A673 (cell line): ENCODE measurements at regions not wholly inside any gene's neighbourhood (a gene's known extent, or its start where the extent isn't known, plus 50 kb on each side); places are given as distances from the start of the nearest gene placed in this dataset.

Source experiments
- BruUV-seq: library from RNA; stranded (reverse); fragments of 400-500 nt; replicated peaks from 2 replicates; lab custom pipeline; 2021; lab: Mats Ljungman, UMichigan
- CTCF ChIA-PET: fragments of 300-600 bp; sonication (Branson Sonifier 250); formaldehyde crosslinking; loops from one replicate; lab custom pipeline; 2022; ENCODE audit warnings: antibody characterized with exemption; lab: Charles Lee
- POLR2A ChIA-PET: fragments of 300-600 bp; sonication (Branson Sonifier 250); formaldehyde crosslinking; loops from one replicate; lab custom pipeline; 2022; ENCODE audit warnings: antibody characterized with exemption; ENCODE audit not compliant: low non-redundant PET; lab: Charles Lee
- DNase-seq: peaks from one replicate; pipeline ENCODE4 v3.0.0-alpha.2; 2015; ENCODE audit warnings: low spot score
- H3K27ac ChIP-seq: fragments of 200-600 bp; sonication (generic); 2 replicates; pipeline ENCODE4 v1.5.1; 2016; ENCODE audit warnings: mixed run types, low read depth, mild to moderate bottlenecking, mixed read lengths, antibody characterized with exemption, low read length; ENCODE audit not compliant: poor library complexity, severe bottlenecking
- H3K27me3 ChIP-seq: fragments of 200-600 bp; sonication (generic); replicated peaks from 2 replicates; pipeline ENCODE4 v1.6.1; 2017; ENCODE audit warnings: mixed run types, low read depth, mild to moderate bottlenecking, mixed read lengths, antibody characterized with exemption, low read length; ENCODE audit not compliant: insufficient read depth, poor library complexity
- H3K36me3 ChIP-seq: fragments of 200-600 bp; sonication (generic); 2 replicates; pipeline ENCODE4 v1.6.1; 2016; ENCODE audit warnings: mixed run types, mild to moderate bottlenecking, mixed read lengths, antibody characterized with exemption, low read length; ENCODE audit not compliant: insufficient read depth, poor library complexity, severe bottlenecking
- H3K4me1 ChIP-seq: fragments of 200-600 bp; sonication (generic); 2 replicates; pipeline ENCODE4 v1.6.1; 2017; ENCODE audit warnings: mixed run types, mild to moderate bottlenecking, mixed read lengths, antibody characterized with exemption, low read length; ENCODE audit not compliant: insufficient read depth, poor library complexity, severe bottlenecking
- H3K4me3 ChIP-seq: fragments of 200-600 bp; sonication (generic); 2 replicates; pipeline ENCODE4 v1.5.1; 2016; ENCODE audit warnings: low read depth, mixed run types, mild to moderate bottlenecking, mixed read lengths, low read length; ENCODE audit not compliant: poor library complexity, severe bottlenecking
- H3K9me3 ChIP-seq: fragments of 200-600 bp; sonication (generic); 2 replicates; pipeline ENCODE4 v1.6.1; 2016; ENCODE audit warnings: mixed run types, low read depth, mild to moderate bottlenecking, mixed read lengths, antibody characterized with exemption, low read length; ENCODE audit not compliant: poor library complexity, severe bottlenecking
- EZH2 ChIP-seq: fragments of 200-600 bp; sonication (generic); IDR thresholded peaks from 2 replicates; pipeline ENCODE4 v1.6.1; 2017; ENCODE audit warnings: borderline replicate concordance, low read depth, mild to moderate bottlenecking, mixed read lengths, antibody characterized with exemption, low read length; ENCODE audit not compliant: poor library complexity, severe bottlenecking
- intact Hi-C: fragments of 100-400 bp; cut with micrococcal nuclease; formaldehyde crosslinking; loops from one replicate; pipeline ENCODE4 v1.10.0; 2022; ENCODE audit not compliant: unreplicated experiment
- TF ChIP-seq, protein P1 (sequence below): fragments of 300-800, 200-600 bp; sonication (generic); conservative IDR thresholded peaks from 2 replicates; pipeline ENCODE4 v1.5.1; 2017; ENCODE audit warnings: low read depth, mild to moderate bottlenecking, antibody characterized with exemption, low read length, moderate library complexity, mixed read lengths

DNA sequence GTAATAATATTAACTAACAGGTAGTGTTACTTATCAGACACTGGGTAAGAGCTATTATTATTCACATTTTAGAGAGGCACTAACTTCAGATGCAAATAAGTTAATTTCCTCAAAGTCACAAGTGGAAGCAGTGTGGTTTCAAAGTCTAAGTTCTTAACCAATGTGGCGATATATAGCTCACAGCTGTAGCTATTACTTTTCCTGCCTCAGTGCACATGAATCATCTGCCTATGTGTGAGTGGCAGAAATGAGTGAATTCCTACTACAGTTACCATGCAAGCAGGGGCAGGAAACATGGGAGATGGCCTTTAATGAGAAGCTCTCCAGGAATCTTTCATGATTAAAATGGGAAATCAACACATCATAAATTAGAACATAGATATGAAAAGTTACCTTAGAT, 126.2 kb upstream of the EYA4 start:
- peaks cover 14% of the 10 kb centered on the region for H3K4me1 ChIP-seq
- intact Hi-C loops: no loop called here
- peak; percentile 47 for DNase-seq
- no peaks in the 10 kb centered on the region for H3K36me3 ChIP-seq
- H3K27me3 ChIP-seq: no peaks in the 10 kb centered on the region
- POLR2A ChIA-PET: no interaction called here
- TF ChIP-seq EZH2: no peak
- TF ChIP-seq, protein P1, sequence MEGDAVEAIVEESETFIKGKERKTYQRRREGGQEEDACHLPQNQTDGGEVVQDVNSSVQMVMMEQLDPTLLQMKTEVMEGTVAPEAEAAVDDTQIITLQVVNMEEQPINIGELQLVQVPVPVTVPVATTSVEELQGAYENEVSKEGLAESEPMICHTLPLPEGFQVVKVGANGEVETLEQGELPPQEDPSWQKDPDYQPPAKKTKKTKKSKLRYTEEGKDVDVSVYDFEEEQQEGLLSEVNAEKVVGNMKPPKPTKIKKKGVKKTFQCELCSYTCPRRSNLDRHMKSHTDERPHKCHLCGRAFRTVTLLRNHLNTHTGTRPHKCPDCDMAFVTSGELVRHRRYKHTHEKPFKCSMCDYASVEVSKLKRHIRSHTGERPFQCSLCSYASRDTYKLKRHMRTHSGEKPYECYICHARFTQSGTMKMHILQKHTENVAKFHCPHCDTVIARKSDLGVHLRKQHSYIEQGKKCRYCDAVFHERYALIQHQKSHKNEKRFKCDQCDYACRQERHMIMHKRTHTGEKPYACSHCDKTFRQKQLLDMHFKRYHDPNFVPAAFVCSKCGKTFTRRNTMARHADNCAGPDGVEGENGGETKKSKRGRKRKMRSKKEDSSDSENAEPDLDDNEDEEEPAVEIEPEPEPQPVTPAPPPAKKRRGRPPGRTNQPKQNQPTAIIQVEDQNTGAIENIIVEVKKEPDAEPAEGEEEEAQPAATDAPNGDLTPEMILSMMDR: no peak
- CTCF ChIA-PET: no interaction called here
- BruUV-seq: no TSS peak
- H3K27ac ChIP-seq: no peak overlapping the region
- peaks cover 9% of the 10 kb centered on the region for H3K9me3 ChIP-seq
- no peak overlapping the region for H3K4me3 ChIP-seq

DNA sequence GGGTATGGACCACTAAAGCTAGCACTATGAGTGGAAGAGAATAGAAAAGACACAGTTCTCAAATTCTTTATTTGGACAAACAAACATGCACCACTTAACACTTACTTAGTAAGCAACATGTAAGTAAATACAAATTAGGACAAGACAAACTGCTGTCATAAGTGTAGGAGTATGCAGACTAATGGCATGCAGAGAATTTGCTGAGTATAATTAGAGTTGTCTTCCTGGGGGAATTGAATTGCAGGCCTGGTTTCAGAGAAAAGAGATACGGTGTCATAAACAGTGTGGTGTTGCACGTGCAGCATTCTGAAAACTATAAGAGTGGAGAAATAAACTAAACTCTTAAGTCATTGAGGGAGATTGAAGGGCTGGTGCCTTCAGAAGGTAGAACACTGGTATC, 125.2 kb upstream of the EYA4 start:
- no peaks in the 10 kb centered on the region for H3K27me3 ChIP-seq
- intact Hi-C loops: no loop called here
- TF ChIP-seq, protein P1: no peak
- TF ChIP-seq EZH2: no peak
- peaks cover 14% of the 10 kb centered on the region for H3K4me1 ChIP-seq
- CTCF ChIA-PET: no interaction called here
- POLR2A ChIA-PET: no interaction called here
- peaks cover 9% of the 10 kb centered on the region for H3K9me3 ChIP-seq
- H3K4me3 ChIP-seq: no peak overlapping the region
- no TSS peak for BruUV-seq
- peak overlapping the region; percentile 4 for H3K27ac ChIP-seq
- no peaks in the 10 kb centered on the region for H3K36me3 ChIP-seq
- peak; percentile 63 for DNase-seq

DNA sequence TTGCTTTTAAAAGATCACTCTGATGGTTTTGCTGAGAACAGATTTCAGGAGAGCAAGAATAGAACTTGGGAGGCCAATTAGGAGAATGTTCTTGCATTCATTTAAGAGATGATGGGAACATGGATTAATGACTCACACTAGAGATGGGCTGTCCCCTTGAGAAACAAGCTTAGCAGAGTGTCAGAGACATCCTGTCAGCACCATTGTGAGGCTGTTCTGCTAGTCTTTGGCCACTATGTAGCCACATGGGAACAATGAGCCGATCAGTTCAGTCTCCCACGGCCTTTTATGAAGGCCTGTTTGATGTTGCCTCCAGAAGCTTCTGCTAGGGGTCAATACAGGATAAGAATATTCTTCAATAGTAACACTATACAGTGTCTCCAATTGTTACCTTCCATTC, 113.0 kb upstream of the EYA4 start:
- POLR2A ChIA-PET: no interaction called here
- intact Hi-C loops: no loop called here

More for the DNA sequence above, 113.0 kb upstream of the EYA4 start:
- H3K27me3 ChIP-seq: no peaks in the 10 kb centered on the region
- CTCF ChIA-PET: no interaction called here
- peaks cover 14% of the 10 kb centered on the region for H3K4me1 ChIP-seq
- DNase-seq: peak; percentile 30
- no peaks in the 10 kb centered on the region for H3K36me3 ChIP-seq
- TF ChIP-seq, protein P1: no peak
- TF ChIP-seq EZH2: no peak
- no peak overlapping the region for H3K27ac ChIP-seq
- no peak overlapping the region for H3K4me3 ChIP-seq
- BruUV-seq: no TSS peak
- no peaks in the 10 kb centered on the region for H3K9me3 ChIP-seq
